HepG2 (cell line): ENCODE measurements at regions not wholly inside any gene's neighbourhood (a gene's known extent, or its start where the extent isn't known, plus 50 kb on each side); places are given as distances from the start of the nearest gene placed in this dataset.
A peak's percentile ranks its signal among the peaks of the same experiment; 100 is the strongest.

ENCODE experiments used
- ATAC-seq: fragments of 200-7000 bp; cut with Tn5 transposase; 3 replicates; pipeline ENCODE4 v1.9.1; 2020; ENCODE audit warnings: mild to moderate bottlenecking, moderate library complexity
- BruUV-seq: library from RNA; stranded (reverse); fragments of 400-500 nt; replicated peaks from 2 replicates; lab custom pipeline; 2021; lab: Mats Ljungman, UMichigan
- CTCF ChIA-PET: fragments of 300-600 bp; formaldehyde crosslinking; extraction: SDS; loops from one replicate; lab custom pipeline; 2021; ENCODE audit warnings: low total read pairs, inconsistent platforms, low intra/inter-chr PET ratio; lab: Yijun Ruan, JAX
- POLR2A ChIA-PET: fragments of 350-600 bp; sonication (Branson Sonifier 250); formaldehyde crosslinking; loops from one replicate; lab custom pipeline; 2020; ENCODE audit warnings: antibody characterized with exemption, inconsistent platforms; lab: Yijun Ruan, JAX
- DNase-seq: peaks from one replicate; pipeline ENCODE4 v3.0.0-alpha.2; 2015; ENCODE audit warnings: low spot score
- FAIRE-seq: peaks from 3 replicates; lab custom pipeline; 2011; peaks lifted over from hg19 to GRCh38; lab: Jason Lieb, UNC
- H2AFZ ChIP-seq: one replicate; pipeline ENCODE4 v1.6.1; 2011; ENCODE audit warnings: low read length, inconsistent platforms
- H3K27ac ChIP-seq: fragments of 300-600 bp; 3 replicates; pipeline ENCODE4 v1.8.0; 2011; ENCODE audit warnings: mixed run types, mild to moderate bottlenecking, mixed read lengths, low read length, inconsistent platforms; ENCODE audit not compliant: insufficient read depth; ENCODE audit errors: extremely low read length
- H3K27me3 ChIP-seq, 2 experiments: fragments of 200-600 bp in 1 of 2; 2 replicates in 1 of 2; 3 replicates in 1 of 2; pipeline versions ENCODE4 v1.6.0 to v1.8.0; 2011; ENCODE audit warnings: low read length in 2 of 2, mild to moderate bottlenecking in 2 of 2, moderate library complexity in 2 of 2, inconsistent platforms in 1 of 2; ENCODE audit not compliant: insufficient read depth in 2 of 2, control insufficient read depth in 1 of 2
- H3K36me3 ChIP-seq, 2 experiments: fragments of 200-600 bp in 1 of 2; replicated peaks in 1 of 2; 2 replicates in 1 of 2; 3 replicates in 1 of 2; pipeline versions ENCODE4 v1.5.1 to v1.8.0; 2011; ENCODE audit warnings: low read length in 2 of 2, inconsistent platforms in 1 of 2; ENCODE audit not compliant: insufficient read depth in 2 of 2, control insufficient read depth in 1 of 2
- H3K4me1 ChIP-seq: 2 replicates; pipeline ENCODE4 v1.5.1; 2012; ENCODE audit warnings: low read length, inconsistent platforms; ENCODE audit not compliant: insufficient read depth
- H3K4me2 ChIP-seq: 2 replicates; pipeline ENCODE4 v1.6.0; 2011; ENCODE audit warnings: low read depth, low read length, inconsistent platforms
- H3K4me3 ChIP-seq, 3 experiments: fragments of 200-600 bp in 1 of 3; sonication (generic), shearing (Covaris generic) in 1 of 3; replicated peaks in 1 of 3; 2 replicates each; pipeline ENCODE4 v1.5.1; 2011 to 2016; ENCODE audit warnings: low read length in 3 of 3, inconsistent platforms in 2 of 3, low read depth in 2 of 3, mild to moderate bottlenecking in 2 of 3, control low read depth in 1 of 3, mixed read lengths in 1 of 3; ENCODE audit not compliant: insufficient read depth in 1 of 3
- H3K79me2 ChIP-seq: one replicate; pipeline ENCODE4 v1.6.1; 2011; ENCODE audit warnings: low read length, inconsistent platforms; ENCODE audit not compliant: insufficient read depth
- H3K9ac ChIP-seq: 2 replicates; pipeline ENCODE4 v1.6.0; 2011; ENCODE audit warnings: mild to moderate bottlenecking, low read depth, low read length, inconsistent platforms; ENCODE audit not compliant: insufficient read depth
- H3K9me3 ChIP-seq: 2 replicates; pipeline ENCODE4 v1.5.1; 2012; ENCODE audit warnings: mild to moderate bottlenecking, low read length
- H4K20me1 ChIP-seq: 2 replicates; pipeline ENCODE4 v1.6.0; 2011; ENCODE audit warnings: inconsistent platforms, mild to moderate bottlenecking, low read length, moderate library complexity; ENCODE audit not compliant: insufficient read depth
- ATF7 ChIP-seq, 2 experiments: fragments of 450-650 bp in 1 of 2; sonication (generic) in 1 of 2; formaldehyde crosslinking in 1 of 2; IDR thresholded peaks; 2 replicates each; pipeline versions ENCODE4 v1.4.0 to v1.6.1; 2016 to 2020; ENCODE audit warnings: antibody characterized with exemption in 1 of 2, mild to moderate bottlenecking in 1 of 2, missing genetic modification reagents in 1 of 2
- CREB1 ChIP-seq, 2 experiments: fragments of 450-650 bp in 1 of 2; IDR thresholded peaks; 2 replicates each; pipeline ENCODE4 v1.6.1; 2016 to 2017; ENCODE audit warnings: control low read depth in 1 of 2, mild to moderate bottlenecking in 1 of 2, missing compliant biosample characterization in 1 of 2, missing genetic modification characterization in 1 of 2
- DNMT3B ChIP-seq: conservative IDR thresholded peaks from 2 replicates; pipeline ENCODE4 v1.6.1; 2016; ENCODE audit warnings: missing biosample characterization, control low read depth
- GPN1 ChIP-seq: sonication (generic); formaldehyde crosslinking; IDR thresholded peaks from 2 replicates; pipeline ENCODE4 v1.5.1; 2020; ENCODE audit warnings: missing genetic modification reagents, borderline replicate concordance
- HNF4A ChIP-seq: sonication (generic); formaldehyde crosslinking; IDR thresholded peaks from 2 replicates; pipeline ENCODE4 v1.4.0; 2020; ENCODE audit warnings: missing genetic modification reagents
- KAT2B ChIP-seq: fragments of 150-350 bp; IDR thresholded peaks from 2 replicates; pipeline ENCODE4 v1.6.1; 2014; ENCODE audit warnings: low read depth, low read length, borderline replicate concordance
- MAFK ChIP-seq, 2 experiments: IDR thresholded peaks in 1 of 2; conservative IDR thresholded peaks in 1 of 2; 2 replicates each; pipeline ENCODE4 v1.6.1; 2011; ENCODE audit warnings: improper control_type of control experiment in 2 of 2, low read length in 2 of 2
- PCBP2 ChIP-seq: fragments of 200-400 bp; formaldehyde crosslinking; optimal IDR thresholded peaks from 2 replicates; pipeline ENCODE3; 2018; ENCODE audit warnings: low read length, low read depth; ENCODE audit not compliant: poor library complexity, severe bottlenecking
- SMARCE1 ChIP-seq: fragments of 450-650 bp; IDR thresholded peaks from 2 replicates; pipeline ENCODE4 v1.6.1; 2017; ENCODE audit warnings: borderline replicate concordance
- SRSF1 ChIP-seq: fragments of 200-400 bp; formaldehyde crosslinking; optimal IDR thresholded peaks from 2 replicates; pipeline ENCODE3; 2017; ENCODE audit warnings: mild to moderate bottlenecking, low read depth, low read length, moderate library complexity
- ZFP36 ChIP-seq: fragments of 150-350 bp; IDR thresholded peaks from 2 replicates; pipeline ENCODE4 v1.6.1; 2018; ENCODE audit warnings: borderline replicate concordance, low read length, low read depth; ENCODE audit not compliant: partially characterized antibody
- ZNF234 ChIP-seq: sonication (generic); formaldehyde crosslinking; conservative IDR thresholded peaks from 2 replicates; pipeline ENCODE4 v1.5.1; 2020; ENCODE audit warnings: mild to moderate bottlenecking, missing genetic modification reagents
- ZNF282 ChIP-seq: fragments of 450-650 bp; IDR thresholded peaks from 2 replicates; pipeline ENCODE4 v1.6.1; 2018; ENCODE audit not compliant: partially characterized antibody
- ZSCAN22 ChIP-seq: sonication (generic); formaldehyde crosslinking; IDR thresholded peaks from 2 replicates; pipeline ENCODE4 v1.4.0; 2020; ENCODE audit warnings: mild to moderate bottlenecking, missing genetic modification reagents
- WGBS: methylation state at CpG from one replicate; pipeline ENCODE4 v1.1.6; 2017; ENCODE audit warnings: low lambda C conversion rate; 5-methylcytosine and 5-hydroxymethylcytosine counted together
- in situ Hi-C: cut with HindIII; loops from 2 replicates; pipeline ENCODE4 v1.10.0; 2017; ENCODE audit warnings: low pct_unique_long_range_greater_than_20kb; ENCODE audit not compliant: extremely low pct_ligation_motif_present
- intact Hi-C: fragments of 100-400 bp; cut with micrococcal nuclease; formaldehyde crosslinking; loops from one replicate; pipeline ENCODE4 v1.10.0; 2022; ENCODE audit not compliant: unreplicated experiment
- TF ChIP-seq, protein P1 (sequence below): sonication (generic); formaldehyde crosslinking; IDR thresholded peaks from 2 replicates; pipeline ENCODE4 v1.9.0; 2021; ENCODE audit warnings: missing genetic modification reagents, borderline replicate concordance
- TF ChIP-seq, protein P2 (sequence below): sonication (generic); formaldehyde crosslinking; IDR thresholded peaks from 2 replicates; pipeline ENCODE4 v1.5.0; 2020; ENCODE audit warnings: missing genetic modification reagents
- TF ChIP-seq, protein P3 (sequence below): sonication (generic); formaldehyde crosslinking; IDR thresholded peaks from 2 replicates; pipeline ENCODE4 v1.5.0; 2020; ENCODE audit warnings: mild to moderate bottlenecking, missing genetic modification reagents
- TF ChIP-seq, protein P4 (sequence below): sonication (generic); formaldehyde crosslinking; IDR thresholded peaks from 2 replicates; pipeline ENCODE4 v1.5.0; 2020; ENCODE audit warnings: missing genetic modification reagents

DNA sequence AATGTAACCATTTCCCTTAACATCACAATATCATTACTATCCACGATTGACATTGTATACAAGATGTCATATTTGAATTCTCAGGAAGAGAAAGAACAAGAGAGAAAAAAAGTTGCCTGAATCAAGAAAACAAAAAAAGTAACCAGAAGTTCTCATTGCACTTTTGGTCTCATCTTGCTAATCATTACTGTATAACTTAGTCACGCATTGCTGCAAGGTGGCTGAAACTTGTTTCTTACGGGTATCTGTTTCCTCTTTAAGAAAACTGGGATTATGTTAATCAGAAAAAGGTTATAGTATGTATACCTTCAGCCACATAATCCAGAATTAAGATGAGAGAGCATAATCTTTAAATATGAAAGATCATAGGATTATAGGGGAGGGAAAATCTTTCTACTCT, 639.7 kb upstream of the SYT4 start (continued):
- TF ChIP-seq, protein P1, sequence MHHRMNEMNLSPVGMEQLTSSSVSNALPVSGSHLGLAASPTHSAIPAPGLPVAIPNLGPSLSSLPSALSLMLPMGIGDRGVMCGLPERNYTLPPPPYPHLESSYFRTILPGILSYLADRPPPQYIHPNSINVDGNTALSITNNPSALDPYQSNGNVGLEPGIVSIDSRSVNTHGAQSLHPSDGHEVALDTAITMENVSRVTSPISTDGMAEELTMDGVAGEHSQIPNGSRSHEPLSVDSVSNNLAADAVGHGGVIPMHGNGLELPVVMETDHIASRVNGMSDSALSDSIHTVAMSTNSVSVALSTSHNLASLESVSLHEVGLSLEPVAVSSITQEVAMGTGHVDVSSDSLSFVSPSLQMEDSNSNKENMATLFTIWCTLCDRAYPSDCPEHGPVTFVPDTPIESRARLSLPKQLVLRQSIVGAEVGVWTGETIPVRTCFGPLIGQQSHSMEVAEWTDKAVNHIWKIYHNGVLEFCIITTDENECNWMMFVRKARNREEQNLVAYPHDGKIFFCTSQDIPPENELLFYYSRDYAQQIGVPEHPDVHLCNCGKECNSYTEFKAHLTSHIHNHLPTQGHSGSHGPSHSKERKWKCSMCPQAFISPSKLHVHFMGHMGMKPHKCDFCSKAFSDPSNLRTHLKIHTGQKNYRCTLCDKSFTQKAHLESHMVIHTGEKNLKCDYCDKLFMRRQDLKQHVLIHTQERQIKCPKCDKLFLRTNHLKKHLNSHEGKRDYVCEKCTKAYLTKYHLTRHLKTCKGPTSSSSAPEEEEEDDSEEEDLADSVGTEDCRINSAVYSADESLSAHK (CRISPR knock-in tag), result no peak
- no peak for TF ChIP-seq PCBP2
- no peak for TF ChIP-seq ZNF282
- TF ChIP-seq SRSF1, result no peak
- no peak for TF ChIP-seq ZFP36
- TF ChIP-seq DNMT3B (CRISPR knock-in tag), result no peak
- TF ChIP-seq GPN1 (CRISPR knock-in tag), result no peak
- TF ChIP-seq, protein P2, sequence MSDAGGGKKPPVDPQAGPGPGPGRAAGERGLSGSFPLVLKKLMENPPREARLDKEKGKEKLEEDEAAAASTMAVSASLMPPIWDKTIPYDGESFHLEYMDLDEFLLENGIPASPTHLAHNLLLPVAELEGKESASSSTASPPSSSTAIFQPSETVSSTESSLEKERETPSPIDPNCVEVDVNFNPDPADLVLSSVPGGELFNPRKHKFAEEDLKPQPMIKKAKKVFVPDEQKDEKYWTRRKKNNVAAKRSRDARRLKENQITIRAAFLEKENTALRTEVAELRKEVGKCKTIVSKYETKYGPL (CRISPR knock-in tag), result no peak
- no peak for TF ChIP-seq KAT2B
- TF ChIP-seq ZSCAN22 (CRISPR knock-in tag), result no peak

DNA sequence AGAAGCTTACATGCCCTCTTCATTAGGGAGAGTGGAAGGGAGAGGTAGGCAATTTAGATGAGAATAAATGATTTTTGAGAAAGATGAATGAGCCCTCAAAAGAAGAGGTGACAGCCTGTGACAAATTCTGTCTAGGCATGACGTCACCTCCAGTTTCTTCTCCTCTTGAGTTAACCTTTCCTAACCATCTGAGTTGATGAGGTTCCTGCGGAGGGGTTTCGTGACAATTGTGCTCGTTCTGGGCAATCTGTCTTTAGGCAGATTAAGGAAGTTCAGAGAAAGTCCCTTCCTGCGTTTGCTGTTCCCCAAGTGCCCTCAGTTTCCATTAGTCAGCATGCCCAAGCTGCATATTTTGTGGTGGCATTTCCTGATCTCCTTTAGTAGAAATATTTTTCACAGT, 640.2 kb upstream of the SYT4 start:
- H3K79me2 ChIP-seq, result no peaks in the 10 kb centered on the region
- WGBS, result 12% methylated on average over 5 of the region's 5 CpGs
- BruUV-seq, result no TSS peak
- no peaks in the 10 kb centered on the region for H3K4me1 ChIP-seq
- no peak overlapping the region for H2AFZ ChIP-seq
- FAIRE-seq (no peak), DNase-seq (no peak), ATAC-seq (no peak)
- intact Hi-C loops, result no loop called here
- POLR2A ChIA-PET, result no interaction called here
- peaks cover 41% of the 10 kb centered on the region for H3K9me3 ChIP-seq
- no peaks in the 10 kb centered on the region for H3K27me3 ChIP-seq
- no peaks in the 10 kb centered on the region for H4K20me1 ChIP-seq
- no peak overlapping the region for H3K4me2 ChIP-seq
- no peak overlapping the region for H3K9ac ChIP-seq
- in situ Hi-C loops, result no loop called here
- no peak overlapping the region for H3K4me3 ChIP-seq
- CTCF ChIA-PET, result no interaction called here
- H3K36me3 ChIP-seq, result no peaks in the 10 kb centered on the region
- TF ChIP-seq MAFK (conservative IDR thresholded peaks at IDR 0.05 in 1 of 2, IDR thresholded peaks at IDR 0.05 in 1 of 2; ENCODE audit: low read length in 2 of 2) (peak in 1 of 2 experiments; percentile 20; a peak in 1 of 4 replicates), HNF4A (CRISPR knock-in tag) (no peak), CREB1 (IDR thresholded peaks at IDR 0.05) (peak; percentile 91), CREB1 (CRISPR knock-in tag; IDR thresholded peaks at IDR 0.05) (no peak), ZNF234 (CRISPR knock-in tag) (no peak), SMARCE1 (no peak), ATF7 (IDR thresholded peaks at IDR 0.05) (peak; percentile 97), ATF7 (CRISPR knock-in tag; IDR thresholded peaks at IDR 0.05) (no peak)
- TF ChIP-seq, protein P3, sequence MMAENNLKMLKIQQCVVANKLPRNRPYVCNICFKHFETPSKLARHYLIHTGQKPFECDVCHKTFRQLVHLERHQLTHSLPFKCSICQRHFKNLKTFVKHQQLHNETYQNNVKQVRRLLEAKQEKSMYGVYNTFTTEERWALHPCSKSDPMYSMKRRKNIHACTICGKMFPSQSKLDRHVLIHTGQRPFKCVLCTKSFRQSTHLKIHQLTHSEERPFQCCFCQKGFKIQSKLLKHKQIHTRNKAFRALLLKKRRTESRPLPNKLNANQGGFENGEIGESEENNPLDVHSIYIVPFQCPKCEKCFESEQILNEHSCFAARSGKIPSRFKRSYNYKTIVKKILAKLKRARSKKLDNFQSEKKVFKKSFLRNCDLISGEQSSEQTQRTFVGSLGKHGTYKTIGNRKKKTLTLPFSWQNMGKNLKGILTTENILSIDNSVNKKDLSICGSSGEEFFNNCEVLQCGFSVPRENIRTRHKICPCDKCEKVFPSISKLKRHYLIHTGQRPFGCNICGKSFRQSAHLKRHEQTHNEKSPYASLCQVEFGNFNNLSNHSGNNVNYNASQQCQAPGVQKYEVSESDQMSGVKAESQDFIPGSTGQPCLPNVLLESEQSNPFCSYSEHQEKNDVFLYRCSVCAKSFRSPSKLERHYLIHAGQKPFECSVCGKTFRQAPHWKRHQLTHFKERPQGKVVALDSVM (CRISPR knock-in tag), result no peak
- TF ChIP-seq, protein P4, sequence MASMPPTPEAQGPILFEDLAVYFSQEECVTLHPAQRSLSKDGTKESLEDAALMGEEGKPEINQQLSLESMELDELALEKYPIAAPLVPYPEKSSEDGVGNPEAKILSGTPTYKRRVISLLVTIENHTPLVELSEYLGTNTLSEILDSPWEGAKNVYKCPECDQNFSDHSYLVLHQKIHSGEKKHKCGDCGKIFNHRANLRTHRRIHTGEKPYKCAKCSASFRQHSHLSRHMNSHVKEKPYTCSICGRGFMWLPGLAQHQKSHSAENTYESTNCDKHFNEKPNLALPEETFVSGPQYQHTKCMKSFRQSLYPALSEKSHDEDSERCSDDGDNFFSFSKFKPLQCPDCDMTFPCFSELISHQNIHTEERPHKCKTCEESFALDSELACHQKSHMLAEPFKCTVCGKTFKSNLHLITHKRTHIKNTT, result no peak
- no peak overlapping the region for H3K27ac ChIP-seq
